Neural crest cell (in vitro differentiated cells): ENCODE measurements at regions not wholly inside any gene's neighbourhood (a gene's known extent, or its start where the extent isn't known, plus 50 kb on each side); places are given as distances from the start of the nearest gene placed in this dataset.

Experiments used
- DNase-seq: peaks from one replicate; pipeline ENCODE4 v3.0.0; 2021; ENCODE audit warnings: low read depth, mixed read lengths, low spot score
- H3K27ac Mint-ChIP-seq: one replicate; pipeline ENCODE4 v1.8.0; 2021; ENCODE audit warnings: mild to moderate bottlenecking, mixed read lengths; ENCODE audit not compliant: unreplicated experiment
- H3K27me3 Mint-ChIP-seq: 2 replicates; pipeline ENCODE4 v1.8.0; 2021; ENCODE audit warnings: low read depth, mild to moderate bottlenecking, mixed read lengths
- H3K36me3 Mint-ChIP-seq: 2 replicates; pipeline ENCODE4 v1.8.0; 2021; ENCODE audit warnings: low read depth, mild to moderate bottlenecking, mixed read lengths
- H3K4me1 Mint-ChIP-seq: 2 replicates; pipeline ENCODE4 v1.8.0; 2021; ENCODE audit warnings: mixed read lengths
- H3K4me3 Mint-ChIP-seq: one replicate; pipeline ENCODE4 v1.8.0; 2021; ENCODE audit warnings: mild to moderate bottlenecking, mixed read lengths
- H3K9me3 Mint-ChIP-seq: 2 replicates; pipeline ENCODE4 v1.8.0; 2021; ENCODE audit warnings: mixed read lengths
- CTCF ChIP-seq: fragments of 200-600 bp; sonication (generic); conservative IDR thresholded peaks from 2 replicates; pipeline ENCODE4 v1.5.0; 2021; ENCODE audit warnings: antibody characterized with exemption, mild to moderate bottlenecking

- H3K4me1 Mint-ChIP-seq, result no peaks in the 10 kb centered on the region
- no peaks in the 10 kb centered on the region for H3K9me3 Mint-ChIP-seq
- TF ChIP-seq CTCF, result no peak
- H3K27ac Mint-ChIP-seq, result no peak overlapping the region
- no peaks in the 10 kb centered on the region for H3K36me3 Mint-ChIP-seq
- no peak overlapping the region for H3K4me3 Mint-ChIP-seq
- peaks cover 8% of the 10 kb centered on the region for H3K27me3 Mint-ChIP-seq
- DNase-seq, result no peak
Observed at GRCh38 chr13:110773480-110773879, 60.0 kb downstream of the ING1 start.

GRCh38 chr13:110774051-110774450 is 60.6 kb downstream of the ING1 start:
- peaks cover 8% of the 10 kb centered on the region for H3K27me3 Mint-ChIP-seq
- H3K4me3 Mint-ChIP-seq, result no peak overlapping the region
- TF ChIP-seq CTCF, result no peak
- H3K36me3 Mint-ChIP-seq, result no peaks in the 10 kb centered on the region
- H3K9me3 Mint-ChIP-seq, result no peaks in the 10 kb centered on the region
- H3K27ac Mint-ChIP-seq, result no peak overlapping the region
- H3K4me1 Mint-ChIP-seq, result no peaks in the 10 kb centered on the region
- DNase-seq, result no peak

GRCh38 chr13:110774490-110774889 is 61.0 kb downstream of the ING1 start:
- Mint-ChIP-seq H3K4me1 (no peaks in the 10 kb centered on the region), H3K36me3 (no peaks in the 10 kb centered on the region), H3K27ac (no peak overlapping the region), H3K4me3 (no peak overlapping the region), H3K27me3 (peaks cover 8% of the 10 kb centered on the region), H3K9me3 (no peaks in the 10 kb centered on the region)
- TF ChIP-seq CTCF, result no peak
- DNase-seq, result no peak

GRCh38 chr13:110775576-110775975 is 62.1 kb downstream of the ING1 start:
- H3K27me3 Mint-ChIP-seq, result peaks cover 8% of the 10 kb centered on the region
- no peak for DNase-seq
- no peak overlapping the region for H3K27ac Mint-ChIP-seq
- H3K4me1 Mint-ChIP-seq, result no peaks in the 10 kb centered on the region
- no peaks in the 10 kb centered on the region for H3K36me3 Mint-ChIP-seq
- H3K4me3 Mint-ChIP-seq, result no peak overlapping the region
- peaks cover 2% of the 10 kb centered on the region for H3K9me3 Mint-ChIP-seq
- TF ChIP-seq CTCF, result no peak

- TF ChIP-seq CTCF, result no peak
- Mint-ChIP-seq H3K4me1 (no peaks in the 10 kb centered on the region), H3K9me3 (peaks cover 5% of the 10 kb centered on the region), H3K27me3 (peaks cover 8% of the 10 kb centered on the region), H3K36me3 (peaks cover under 1% of the 10 kb centered on the region), H3K4me3 (no peak overlapping the region), H3K27ac (no peak overlapping the region)
- DNase-seq, result no peak
Observed at GRCh38 chr13:110777251-110777820, 63.8 kb downstream of the ING1 start.
